ENCODE measurements at regions not wholly inside any gene's neighbourhood (a gene's known extent, or its start where the extent isn't known, plus 50 kb on each side); places are given as distances from the start of the nearest gene placed in this dataset.
A peak's percentile ranks its signal among the peaks of the same experiment; 100 is the strongest.

DNA sequence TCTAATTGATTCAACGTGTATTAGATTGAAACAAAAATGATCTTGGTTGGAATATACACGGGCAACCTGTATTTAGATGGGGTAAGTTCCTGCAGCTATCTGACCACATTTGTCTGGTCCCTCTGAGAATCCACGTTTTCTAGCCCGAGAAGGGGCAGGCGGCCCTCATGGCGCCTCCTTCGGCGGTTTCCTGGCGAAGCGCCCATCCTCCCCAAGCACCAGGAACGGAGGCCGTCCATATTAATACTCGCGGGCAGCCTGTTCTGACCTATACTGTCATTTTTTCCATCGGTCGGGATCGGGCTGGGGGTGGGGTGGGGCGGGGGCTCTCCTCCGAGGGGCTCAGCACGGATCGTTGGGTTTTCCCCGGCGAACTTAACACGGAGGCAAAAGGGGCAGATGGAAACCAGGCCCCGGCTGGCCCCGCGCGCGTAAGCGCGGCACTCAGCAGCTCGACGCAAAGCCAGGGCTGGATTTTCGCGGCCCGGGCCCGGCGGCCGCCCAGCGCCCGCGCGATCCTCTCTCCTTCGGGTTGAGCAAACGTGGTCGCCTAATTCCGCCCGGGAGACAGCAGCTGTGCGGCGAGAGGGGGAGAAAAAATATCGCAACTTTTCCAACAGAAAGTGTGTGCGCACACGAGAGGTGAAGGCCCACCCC lies 77.2 kb upstream of the BCOR start:
- no peak for DNase-seq

DNA sequence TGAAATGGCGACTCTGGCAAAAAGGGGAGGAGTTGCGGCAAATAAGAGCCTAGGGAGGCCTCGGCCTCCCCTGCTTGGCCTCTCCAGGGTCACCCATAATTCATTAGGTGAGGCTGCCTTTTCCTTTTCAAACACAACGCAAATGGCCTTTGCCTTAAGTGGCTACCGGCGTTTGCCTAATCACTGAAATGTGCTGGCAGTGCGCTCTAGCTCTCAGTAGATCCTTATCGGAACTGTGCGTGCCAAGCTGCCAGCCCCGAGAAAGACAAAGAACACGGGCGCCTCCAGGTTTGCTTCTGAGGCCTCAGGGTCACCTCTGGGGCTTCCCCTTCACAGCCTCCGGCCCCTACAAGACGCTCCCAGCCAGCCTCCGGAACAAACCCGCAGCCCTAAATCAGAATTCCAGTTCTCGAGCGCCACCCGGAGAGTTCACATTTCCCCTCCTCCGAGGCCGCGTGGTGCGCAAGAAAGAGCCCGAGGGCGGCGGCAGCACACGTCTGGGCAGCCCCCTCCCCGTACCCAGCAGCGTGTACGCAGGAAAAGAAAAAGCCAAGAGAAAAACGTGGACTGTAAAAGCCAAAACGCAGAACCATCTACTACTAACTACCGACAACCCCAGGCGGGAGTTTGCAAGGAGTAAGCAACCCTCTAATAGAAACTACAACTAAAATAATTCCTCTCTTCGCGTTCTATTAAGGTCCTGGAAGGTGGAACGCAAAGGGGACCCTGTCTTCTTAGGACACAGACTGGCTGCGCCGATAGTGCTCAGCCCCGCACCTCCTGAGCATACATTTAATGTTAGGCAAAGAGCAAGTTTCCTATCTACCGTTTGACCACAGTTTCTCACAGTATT lies 76.5 kb upstream of the BCOR start:
- DNase-seq = no peak

DNA sequence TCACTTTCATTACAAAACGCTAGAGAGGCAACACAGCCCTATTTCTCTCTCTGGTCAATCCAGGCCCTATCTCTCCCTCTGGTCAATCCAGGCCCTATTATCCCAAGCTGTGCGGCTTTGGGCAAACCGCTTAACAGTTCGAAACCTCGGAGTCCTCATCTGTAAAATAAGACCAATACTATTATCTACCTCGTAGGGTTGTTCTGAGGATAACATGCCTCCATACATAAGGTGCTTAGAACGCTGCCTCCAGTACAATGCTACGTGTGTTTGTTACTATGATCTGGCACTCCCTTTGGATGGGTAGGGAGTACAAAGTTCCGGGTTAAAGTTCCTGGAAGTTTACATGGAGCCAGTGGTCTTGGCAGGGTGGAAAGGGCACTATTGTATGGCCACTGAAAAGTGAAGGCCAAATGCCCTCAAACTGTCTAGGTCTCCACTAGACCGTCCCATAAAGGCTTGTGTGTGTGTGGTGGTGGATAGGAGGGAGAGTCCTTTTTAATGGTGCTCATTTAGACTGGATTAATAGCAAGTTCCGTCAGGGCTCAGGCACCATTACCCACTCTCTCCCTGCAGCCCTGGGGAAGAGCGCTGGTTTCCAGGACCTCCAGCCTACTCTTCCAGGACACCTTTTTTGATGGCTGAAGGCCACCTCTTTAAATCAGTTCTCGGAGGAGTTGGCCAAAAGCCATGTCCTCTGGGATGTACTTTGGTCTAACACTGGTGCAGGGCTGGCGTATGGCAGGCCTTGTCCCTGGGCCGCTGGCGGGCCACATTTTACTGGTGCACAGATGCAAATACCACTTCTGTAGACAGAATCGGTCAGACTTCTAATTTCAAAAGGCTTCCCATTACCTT lies 75.6 kb upstream of the BCOR start:
- no peak for DNase-seq

DNA sequence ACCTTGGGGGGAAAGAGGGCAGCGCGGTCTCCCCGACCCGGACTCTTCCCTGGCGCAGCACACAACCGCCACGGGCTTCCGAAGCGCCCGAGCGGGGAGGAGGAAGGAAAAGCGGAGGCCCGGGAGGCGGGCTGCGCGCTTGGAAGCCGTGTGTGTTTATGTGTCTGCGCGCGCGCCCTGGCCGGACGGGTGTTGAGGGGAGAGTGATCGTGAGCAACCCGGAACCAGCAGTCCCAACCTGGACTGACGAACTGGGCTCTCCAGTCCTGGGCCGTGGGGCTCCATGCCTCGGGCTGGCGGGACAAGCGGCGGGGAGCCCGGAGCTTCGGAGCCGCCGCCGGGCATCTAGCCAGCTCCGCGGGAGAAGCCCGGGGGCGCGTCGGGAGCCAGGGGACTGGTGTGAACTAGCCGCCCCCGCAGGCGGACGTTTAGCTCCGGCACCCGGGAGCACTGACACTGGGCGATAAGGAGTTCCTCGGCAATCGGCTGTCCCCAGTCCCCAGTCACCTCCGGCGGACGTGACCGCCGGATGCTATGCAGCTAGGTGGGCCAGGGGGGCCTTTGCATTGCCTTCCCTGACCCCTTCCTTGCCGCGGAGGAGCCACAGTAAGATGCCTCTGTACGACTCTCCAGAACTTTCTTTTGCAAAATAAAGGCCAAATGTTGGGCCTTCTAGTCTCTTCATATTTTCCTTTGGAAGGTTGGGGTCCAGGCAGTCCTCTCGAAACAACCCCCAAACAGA lies 74.8 kb upstream of the BCOR start:
- DNase-seq = no peak

DNA sequence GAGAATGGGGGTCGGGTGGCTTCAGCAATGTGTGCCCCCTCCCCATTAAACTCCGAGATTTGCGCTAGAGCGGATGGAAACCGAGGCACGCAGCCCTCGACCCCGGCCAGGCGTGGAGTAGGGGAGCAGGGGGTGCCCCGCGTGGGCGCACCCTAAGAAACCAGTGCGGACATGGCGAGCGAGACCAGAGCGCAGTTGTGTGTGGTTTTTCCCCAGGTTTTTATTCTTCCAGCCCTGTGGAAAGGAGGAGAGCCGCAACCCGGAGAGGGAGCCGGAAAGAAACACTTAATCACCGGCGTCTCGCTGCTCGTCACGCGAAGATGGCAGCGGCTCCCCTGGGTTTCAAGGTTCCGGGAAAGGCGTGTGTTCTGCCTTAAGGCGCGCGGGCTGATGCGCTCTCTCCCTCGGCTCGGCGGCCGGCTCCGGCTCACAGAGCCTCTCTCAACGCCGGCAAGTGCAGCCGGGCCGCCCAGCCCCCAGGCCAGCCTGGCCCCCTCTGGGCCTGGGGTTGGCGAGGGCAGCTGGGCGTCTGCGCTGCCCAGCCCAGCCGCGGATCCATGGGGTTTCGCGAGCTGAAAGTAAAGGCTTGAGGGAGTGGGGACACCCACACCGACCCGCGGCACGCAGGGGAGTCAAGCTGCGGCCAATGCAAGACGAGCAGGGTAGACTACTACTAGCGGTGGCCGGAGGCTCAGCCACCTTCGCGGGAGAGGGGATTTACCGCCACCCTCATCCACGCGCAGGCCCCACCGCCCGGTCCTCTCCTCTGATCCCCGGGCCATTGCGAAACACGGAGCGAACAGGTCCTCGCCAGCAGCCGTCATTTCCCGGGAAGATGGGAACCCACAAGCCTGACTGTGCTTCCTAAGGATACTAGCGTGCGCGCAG lies 74.0 kb upstream of the BCOR start:
- DNase-seq = no peak

DNA sequence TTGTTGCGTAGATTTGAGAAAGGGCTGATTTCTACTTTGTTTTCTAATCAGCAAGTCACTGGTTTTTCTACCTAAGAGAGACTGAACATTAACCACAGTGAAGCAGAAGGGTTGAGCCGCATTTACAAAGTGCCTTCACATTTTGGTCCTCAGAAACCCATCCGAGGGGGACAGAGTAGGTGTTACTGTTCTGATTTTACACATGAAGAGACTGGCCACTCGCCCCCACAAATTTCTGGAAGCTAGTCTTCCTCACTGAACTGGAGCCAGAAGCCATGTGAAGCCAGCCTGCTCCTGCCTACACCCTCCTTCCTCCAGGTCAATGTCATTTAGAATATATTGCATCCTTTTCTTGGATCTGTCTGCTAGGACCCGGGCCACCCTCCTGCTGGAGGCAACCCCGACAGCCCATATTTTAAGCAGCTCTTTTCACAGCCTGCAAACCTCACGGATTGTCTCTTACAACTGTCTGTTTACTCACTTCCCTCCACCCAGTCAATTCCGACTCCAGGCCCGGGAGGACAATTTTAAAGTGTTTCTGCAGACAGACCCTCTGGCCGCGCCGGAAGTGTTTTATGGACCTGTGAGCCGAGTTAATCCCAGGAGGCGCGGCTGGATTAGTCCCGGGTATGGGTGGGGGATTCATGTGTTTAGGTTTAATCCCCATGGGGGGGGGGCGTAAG lies 73.2 kb upstream of the BCOR start:
- DNase-seq = no peak

DNA sequence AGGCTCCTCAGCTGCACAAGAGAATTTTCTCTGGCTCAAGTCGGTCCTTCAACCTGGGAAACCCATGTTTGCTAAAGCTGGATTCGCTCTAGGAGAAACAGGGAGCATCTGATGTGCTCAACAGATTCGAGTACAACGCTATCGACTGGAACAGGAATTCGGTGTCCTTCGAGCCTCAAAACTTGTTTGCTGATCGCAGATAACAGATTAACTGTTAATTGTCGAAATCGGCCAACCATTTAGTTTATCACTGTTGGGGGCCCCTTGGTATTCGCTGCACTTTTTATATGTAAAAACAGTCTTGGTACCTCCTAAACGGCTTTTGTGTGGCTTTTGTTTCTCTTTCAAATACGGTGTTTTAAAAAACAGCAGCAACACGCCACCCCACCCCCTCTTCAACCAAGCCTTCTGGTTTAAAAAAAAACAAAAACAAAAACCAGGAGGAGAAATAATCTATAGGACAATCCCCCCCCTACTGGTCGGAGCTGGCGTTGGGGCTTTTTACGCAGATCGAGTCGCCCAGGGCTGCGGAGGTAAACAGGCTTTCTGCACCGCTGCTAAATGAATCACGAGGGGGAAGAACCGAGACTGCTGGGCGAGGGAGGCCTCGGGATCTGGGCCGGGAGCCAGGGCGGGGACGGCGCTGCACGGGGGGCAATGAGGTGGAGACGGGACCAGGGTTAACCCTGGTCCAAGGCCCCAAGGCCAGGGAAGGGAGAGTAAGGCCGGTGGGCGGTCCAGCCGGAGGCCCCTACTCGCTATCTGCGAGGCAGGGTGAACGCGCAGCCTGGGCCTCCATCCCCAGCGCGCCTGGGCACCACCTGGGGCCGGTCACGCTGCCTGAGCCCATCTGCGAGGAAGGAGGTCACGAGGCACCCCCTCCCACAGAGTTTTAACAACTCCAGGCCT lies 71.7 kb upstream of the BCOR start:
- DNase-seq = peak in 1 of 2 experiments; percentile 14

DNA sequence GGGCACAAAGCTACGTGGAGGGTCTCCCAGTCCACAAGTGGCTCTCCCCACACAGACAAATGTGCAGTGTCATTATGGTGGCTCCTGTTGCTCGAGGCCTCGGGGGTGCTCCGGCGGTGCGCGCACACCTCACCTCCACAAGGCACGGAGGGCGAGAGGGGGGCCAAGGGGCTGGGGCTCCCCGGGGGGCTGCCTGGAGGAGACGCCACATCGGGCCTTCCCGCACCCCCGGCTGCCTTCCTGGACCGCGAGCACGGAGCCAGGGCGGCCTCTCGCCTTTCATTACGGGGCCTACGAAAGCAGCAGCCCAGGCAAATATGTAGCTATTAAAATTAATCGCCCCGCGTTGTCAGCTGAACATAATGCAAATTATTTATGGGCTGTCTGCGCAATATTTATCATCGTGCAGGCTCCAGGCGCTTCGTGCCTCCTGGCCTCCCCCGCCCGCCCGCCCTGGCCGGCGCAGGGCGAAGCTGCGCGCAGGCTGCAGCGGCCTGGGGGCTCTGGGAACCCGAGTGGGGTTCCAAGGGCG lies 70.8 kb upstream of the BCOR start:
- no peak for DNase-seq

DNA sequence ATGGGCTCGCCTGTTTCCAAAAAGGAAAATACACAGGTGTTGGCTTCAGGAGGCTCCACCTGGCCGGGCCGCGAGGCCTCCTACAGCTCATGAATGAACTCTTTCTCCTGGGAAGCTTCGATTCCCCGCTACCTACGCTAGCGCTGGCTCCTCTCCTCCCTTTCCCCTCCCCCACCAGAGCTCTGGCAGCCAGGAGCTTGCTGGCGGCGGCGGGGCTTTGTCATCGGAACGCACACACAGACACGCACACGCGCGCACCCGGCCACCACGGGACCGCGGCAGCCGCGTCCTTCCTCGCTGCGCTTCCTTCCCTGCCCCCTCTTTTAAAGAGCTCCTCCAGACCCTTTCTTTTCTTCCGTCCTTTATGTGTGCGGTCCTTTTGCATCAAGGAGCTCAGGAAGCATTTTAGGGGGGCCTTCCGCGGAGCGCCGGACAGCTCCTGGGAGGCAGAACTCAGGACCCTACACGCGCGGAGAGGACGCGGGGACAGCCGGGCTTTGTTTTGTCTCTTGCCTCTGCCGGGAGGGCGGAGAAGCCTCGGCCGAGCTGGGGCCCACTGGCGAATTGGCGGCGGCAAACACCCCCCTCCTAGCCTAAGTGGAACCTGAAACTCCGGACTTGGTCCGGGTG lies 70.2 kb upstream of the BCOR start:
- DNase-seq = peak; percentile 2 to 11

DNA sequence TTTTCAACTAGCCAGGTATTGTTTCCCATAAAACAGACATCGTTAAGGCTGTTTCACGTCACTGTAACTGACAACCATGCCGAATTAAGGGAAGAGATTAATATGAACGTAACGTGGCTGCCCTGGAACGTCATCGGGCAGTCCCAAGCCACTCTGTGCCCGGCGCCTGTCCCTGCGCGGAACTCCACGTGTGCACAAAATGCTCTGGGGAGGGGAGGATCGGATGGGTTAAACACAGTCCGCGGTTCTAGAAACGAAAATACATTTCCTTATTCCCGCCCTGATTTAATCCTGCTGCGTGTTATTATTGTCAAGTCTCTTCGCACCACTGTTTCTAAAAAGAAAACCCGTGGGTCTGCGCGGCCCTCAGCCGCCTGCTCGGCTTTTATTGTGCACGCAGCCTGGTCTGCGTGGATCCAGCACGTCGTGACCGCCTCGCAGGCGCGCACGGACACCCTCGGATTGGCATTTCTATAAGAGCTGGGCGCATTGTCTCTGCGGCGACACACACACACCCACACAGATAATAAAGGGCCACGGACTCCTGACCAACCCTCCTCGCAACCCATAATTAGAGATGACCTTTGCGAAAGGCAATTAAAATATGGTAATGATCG lies 69.6 kb upstream of the BCOR start:
- no peak for DNase-seq

DNA sequence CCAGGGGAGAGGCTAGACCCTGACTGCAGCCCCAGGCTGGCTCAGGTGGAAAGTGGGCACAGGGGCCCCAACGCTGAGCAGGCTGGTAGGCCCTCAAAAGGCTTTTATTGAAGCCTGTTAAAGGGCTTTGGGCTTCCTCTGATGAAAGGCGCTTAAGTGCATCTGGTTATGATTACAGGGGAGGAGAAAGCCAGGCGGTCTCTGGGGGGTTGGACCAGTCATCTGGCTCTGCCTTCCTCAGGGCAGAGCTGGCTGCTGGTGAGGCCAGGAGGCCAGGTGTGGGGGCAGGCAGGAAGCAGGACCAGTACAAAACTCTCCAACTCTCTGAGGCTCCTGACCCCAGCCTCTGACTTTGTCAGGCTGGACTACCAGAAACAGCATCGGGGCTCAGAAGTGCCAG lies 68.8 kb upstream of the BCOR start:
- peak in 1 of 2 experiments; percentile 8 for DNase-seq

DNA sequence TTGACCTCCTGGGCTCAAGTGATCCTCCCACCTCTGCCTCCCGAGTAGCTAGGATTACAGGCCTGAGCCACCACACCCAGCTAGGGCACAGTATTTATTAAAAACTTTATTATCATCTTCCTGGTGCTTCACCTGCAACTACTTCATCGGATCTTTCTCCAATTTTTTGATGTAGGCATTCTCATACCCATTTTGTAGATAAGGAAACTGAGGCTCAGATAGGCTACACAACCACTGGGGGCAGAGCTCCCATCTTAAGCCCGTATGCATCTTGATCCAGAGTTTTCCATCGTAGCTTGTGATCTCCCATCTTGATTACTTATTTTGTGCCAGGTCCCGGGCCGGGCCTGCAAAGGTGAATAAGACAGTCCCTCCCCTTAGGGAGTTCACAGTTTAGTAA lies 68.1 kb upstream of the BCOR start:
- no peak for DNase-seq

DNA sequence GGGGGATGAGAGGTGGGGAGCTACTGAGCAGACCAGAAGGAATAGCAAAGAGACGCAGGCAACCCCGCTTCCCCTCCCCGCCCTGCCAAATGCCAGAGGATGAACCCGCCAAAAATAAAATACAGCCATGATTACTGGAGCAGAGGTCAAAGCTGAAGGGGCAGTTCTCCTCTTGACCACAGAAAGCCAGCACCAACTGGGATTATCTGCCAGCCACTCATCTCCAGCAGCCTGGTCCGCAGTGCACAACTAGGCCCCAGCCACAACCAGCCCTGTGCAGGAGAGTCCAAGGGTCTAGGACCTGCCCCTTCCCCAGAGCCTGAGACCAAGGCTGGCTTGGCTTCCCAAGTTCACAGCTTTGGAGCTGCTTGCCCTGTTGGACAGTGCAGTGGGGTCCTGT lies 67.4 kb upstream of the BCOR start:
- no peak for DNase-seq

DNA sequence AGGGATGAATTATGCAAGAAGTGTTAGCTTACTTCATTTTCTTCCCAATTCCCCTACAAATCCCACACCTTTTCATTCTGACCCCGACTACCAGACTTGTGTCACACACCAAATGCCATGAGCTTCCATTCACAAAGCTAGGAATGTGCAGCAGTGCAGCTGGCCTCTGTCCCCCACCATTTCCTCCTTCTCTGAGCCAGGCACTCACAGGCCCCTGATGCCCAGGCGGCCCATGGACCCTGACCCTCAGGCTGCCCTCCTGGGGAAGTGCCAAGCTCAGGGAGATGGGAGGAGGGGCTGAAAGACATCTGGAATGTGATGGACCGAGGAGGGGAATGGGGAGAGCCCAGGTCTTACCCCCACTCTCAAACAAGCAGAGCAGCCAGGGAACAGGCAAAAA lies 67.0 kb upstream of the BCOR start:
- DNase-seq = no peak

DNA sequence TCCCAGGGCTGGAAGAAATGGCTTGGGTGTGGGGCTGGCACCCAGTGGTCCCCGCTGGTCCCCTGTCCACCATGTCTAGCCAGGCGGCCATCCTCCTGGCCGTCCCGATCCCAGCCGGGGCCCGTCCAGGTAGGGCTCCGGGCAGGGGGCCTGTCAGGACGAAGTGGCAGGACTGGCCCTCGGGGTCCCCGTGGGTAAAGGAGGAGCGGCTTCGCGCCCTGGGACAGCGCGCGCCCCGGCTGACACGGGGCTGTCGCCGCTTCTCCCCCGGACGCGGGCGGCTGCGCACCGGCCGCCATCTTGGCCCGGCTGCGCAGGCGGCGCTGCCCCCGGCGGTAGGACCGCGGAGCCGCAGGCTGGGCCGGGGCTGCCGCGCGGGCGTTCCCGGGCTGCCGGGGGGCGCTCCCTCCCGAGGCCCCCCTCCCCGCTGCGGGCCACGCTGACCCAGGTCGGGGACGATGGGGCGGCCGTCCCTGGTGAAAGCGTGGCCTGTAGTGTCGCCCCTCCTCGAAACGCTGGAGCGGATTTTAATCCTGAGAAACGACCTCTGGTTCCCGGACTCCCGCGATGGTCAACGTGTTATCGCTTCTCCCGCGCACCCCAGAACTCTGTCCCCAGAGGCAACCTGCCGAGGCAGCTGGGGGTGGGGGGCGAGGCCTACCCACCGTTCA lies 60.4 kb upstream of the BCOR start:
- no peak for DNase-seq

DNA sequence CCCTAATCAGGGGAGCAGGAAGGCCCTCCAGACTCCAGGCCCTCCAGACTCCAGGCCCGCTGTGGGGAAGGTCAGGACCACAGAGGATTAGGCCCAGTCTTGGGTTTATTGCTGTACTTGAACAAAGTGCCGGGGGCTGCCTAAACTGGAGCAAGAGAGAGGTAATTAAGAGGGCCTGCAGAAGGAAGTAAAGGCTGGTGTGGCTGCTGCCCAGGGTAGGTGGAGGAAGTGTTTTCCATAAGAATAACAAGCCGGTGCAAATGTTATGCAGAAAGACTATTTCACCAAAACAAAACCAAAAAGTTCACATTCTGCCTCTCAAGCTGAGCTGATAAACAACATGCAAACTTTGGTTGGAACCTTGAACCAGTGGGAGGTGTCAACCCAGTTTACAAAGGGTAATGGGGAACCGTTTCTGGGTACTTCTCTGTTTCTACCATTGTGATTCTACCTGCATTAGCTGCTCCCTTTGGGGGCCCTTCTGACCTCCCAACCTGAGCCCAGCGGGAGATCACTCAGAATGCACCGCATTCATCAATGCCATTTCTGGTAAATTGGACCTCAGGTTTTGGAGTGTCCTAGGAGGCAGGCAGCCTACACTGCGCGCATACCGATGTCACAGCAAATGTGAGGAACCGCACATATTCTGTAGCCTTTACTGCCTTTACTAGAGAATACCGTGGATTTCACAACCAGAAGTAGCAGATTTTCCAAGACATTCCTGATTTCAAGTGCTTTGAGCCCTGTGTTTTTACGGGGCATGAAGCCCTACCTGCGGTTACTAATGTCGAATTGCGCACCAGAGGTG lies 59.7 kb upstream of the BCOR start:
- no peak for DNase-seq

DNA sequence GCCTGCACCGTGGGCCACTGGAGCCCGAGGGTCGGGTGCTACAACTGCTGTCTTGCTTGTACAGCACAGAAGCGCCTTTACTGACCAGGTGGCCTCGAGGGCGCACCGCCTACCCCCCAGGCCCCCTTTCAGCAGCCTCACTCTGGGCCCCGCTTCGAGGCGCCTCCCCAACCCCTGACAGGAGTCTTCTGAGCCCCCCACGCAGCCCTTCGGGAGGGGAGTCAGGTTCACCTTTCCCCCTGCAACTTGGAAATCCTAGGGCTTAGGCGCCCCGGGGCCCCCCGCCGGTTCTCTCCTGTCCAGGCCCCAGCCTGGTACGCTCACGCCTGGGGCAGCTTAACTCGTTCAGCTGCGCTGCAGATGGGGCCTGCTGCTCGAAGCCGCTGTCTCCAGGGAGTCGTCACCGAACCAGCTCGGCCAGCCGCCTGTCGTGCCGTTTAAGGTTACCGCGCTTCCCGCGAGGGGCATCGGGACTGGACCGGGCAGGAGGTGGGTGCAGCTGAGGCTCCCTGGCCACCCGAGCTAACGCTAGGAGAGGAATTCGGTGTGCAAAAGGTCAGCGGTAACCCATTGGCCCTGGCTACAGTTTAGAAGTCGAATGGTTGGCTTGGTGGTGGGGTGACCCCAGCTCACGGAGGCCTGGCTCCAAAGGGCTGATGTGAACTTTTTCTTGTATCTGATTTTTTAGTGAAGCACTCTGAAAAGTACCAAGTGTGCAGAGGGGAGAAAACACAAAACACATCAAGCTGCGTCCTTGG lies 58.9 kb upstream of the BCOR start:
- no peak for DNase-seq

All from NCI-H187 (cell line).